ENCODE measurements at regions not wholly inside any gene's neighbourhood (a gene's known extent, or its start where the extent isn't known, plus 50 kb on each side); places are given as distances from the start of the nearest gene placed in this dataset.

DNA sequence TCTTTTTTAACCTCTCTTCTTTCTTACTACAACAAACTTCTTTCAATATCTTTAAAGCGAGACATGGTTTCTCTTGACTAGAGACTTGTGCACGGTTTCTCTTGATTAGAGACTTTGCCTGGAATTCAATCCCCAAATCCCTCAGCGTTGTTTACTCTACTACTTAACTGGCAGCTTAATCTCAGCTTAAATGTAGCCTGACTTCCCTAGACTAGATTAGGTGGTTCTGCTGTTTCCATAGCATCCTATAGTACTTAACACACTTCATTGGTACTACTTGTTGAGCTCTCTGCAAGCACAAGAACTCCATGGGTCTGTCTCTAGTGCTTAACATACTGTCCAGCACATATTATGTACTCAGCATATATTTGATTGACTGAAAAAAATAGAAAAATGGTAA is 168.2 kb upstream of the GPR149 start:
- 41 to 59% methylated on average over 3 of the region's 3 CpGs for WGBS, 2 donors (ENCODE audit: low coverage in 1 of 2)
- peaks cover 0 to 3% (median 0%) of the 10 kb centered on the region in 3 donors for H3K9me3 ChIP-seq
- H3K4me3 ChIP-seq = no peak overlapping the region
- no peaks in the 10 kb centered on the region for H3K4me1 ChIP-seq
- no peaks in the 10 kb centered on the region for H3K27me3 ChIP-seq
- ATAC-seq = no peak
- H3K27ac ChIP-seq = no peak overlapping the region
- TF ChIP-seq, protein P1, sequence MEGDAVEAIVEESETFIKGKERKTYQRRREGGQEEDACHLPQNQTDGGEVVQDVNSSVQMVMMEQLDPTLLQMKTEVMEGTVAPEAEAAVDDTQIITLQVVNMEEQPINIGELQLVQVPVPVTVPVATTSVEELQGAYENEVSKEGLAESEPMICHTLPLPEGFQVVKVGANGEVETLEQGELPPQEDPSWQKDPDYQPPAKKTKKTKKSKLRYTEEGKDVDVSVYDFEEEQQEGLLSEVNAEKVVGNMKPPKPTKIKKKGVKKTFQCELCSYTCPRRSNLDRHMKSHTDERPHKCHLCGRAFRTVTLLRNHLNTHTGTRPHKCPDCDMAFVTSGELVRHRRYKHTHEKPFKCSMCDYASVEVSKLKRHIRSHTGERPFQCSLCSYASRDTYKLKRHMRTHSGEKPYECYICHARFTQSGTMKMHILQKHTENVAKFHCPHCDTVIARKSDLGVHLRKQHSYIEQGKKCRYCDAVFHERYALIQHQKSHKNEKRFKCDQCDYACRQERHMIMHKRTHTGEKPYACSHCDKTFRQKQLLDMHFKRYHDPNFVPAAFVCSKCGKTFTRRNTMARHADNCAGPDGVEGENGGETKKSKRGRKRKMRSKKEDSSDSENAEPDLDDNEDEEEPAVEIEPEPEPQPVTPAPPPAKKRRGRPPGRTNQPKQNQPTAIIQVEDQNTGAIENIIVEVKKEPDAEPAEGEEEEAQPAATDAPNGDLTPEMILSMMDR (IDR thresholded peaks at IDR 0.05) = no peak
- TF ChIP-seq POLR2AphosphoS5 (IDR thresholded peaks at IDR 0.05) (no peak), EP300 (IDR thresholded peaks at IDR 0.05) (no peak)
- H3K36me3 ChIP-seq = no peaks in the 10 kb centered on the region

DNA sequence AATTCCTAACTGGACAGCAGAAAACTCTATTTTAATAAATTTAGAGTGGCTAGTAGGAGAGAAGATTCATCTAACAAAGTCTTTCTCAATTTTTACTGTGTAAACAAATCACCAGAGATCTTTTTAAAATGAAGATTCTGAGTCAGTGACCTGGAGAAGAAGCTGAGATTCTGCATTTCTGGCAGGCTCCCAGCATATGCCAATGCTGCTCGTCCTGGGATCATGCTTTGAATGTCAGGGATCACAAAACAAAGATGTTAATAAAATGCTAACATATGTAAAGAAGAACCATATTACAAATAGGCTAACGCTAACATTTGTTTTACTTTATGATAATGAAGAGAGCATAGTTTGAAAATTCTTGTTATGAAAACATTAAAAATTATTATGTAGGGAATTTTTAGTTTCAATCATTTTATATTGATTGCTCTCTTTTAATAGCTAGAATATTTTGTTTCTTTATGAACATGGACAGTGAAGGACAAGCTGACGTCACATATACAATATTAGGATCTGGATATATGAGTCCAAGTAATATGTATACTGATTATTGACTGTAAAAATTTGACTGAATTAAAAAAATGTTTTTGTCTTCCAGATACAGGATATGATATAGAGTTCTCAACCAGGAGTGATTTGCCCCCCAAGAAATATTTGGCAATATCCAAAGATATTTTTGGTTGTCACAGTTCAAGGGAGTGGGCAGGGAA is 160.8 kb upstream of the GPR149 start:
- TF ChIP-seq POLR2A (IDR thresholded peaks at IDR 0.05) (no peak), EP300 (IDR thresholded peaks at IDR 0.05) (no peak), POLR2AphosphoS5 (IDR thresholded peaks at IDR 0.05) (no peak)
- TF ChIP-seq, protein P1 (IDR thresholded peaks at IDR 0.05) = no peak
- Histone ChIP-seq H3K27ac (no peak overlapping the region), H3K4me3 (no peak overlapping the region), H3K27me3 (no peaks in the 10 kb centered on the region), H3K36me3 (no peaks in the 10 kb centered on the region), H3K9me3 (peaks cover 0 to 3% (median 0%) of the 10 kb centered on the region in 3 donors), H3K4me1 (no peaks in the 10 kb centered on the region)
- ATAC-seq = no peak
- WGBS, 2 donors (ENCODE audit: low coverage in 1 of 2) = 66 to 67% methylated on average over 3 of the region's 3 CpGs

DNA sequence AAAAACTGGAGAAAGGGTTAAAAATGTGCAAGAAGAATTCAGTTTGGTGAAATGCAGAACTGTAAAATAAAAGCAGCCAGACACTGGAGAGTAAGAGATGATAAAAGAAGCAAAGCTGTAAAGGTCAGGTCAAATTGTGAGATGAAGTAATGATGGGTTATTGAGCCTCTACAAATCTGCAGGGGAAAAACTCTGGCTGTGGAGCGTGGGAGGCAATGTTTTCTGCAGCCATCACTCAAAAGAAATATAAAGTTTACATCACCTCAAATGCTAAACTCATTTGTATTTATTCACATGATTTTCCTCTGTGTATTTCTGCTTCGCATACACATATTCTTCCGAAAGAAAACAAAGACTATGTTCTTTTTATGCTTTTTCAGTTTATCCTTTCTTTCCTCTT is 158.8 kb upstream of the GPR149 start:
- Histone ChIP-seq H3K4me1 (no peaks in the 10 kb centered on the region), H3K4me3 (no peak overlapping the region), H3K27ac (no peak overlapping the region), H3K9me3 (no peaks in the 10 kb centered on the region), H3K36me3 (no peaks in the 10 kb centered on the region), H3K27me3 (no peaks in the 10 kb centered on the region)
- 52 to 65% methylated on average over 3 of the region's 3 CpGs for WGBS, 2 donors (ENCODE audit: low coverage in 1 of 2)
- TF ChIP-seq, protein P1 (IDR thresholded peaks at IDR 0.05) = no peak
- TF ChIP-seq POLR2AphosphoS5 (IDR thresholded peaks at IDR 0.05) = no peak
- ATAC-seq = no peak

DNA sequence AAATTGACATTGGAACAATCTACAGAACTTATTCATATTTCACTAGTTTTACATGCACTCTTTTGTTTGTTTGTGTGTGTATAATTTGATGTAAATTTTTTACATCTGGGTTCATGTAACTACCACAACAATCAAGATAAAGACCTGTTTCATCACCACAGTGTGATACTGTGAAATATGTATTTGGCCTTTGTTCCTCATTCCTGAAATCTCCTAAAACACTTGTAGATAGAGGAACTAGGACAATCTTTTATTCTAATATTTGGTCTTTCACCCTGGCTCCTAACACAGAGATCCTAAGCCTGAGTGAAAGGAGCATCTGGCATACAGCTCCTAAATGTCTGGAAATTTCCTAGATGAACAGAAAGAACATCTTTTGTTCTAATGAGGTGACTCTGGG is 155.0 kb upstream of the GPR149 start:
- Histone ChIP-seq H3K27me3 (no peaks in the 10 kb centered on the region), H3K27ac (no peak overlapping the region), H3K36me3 (no peaks in the 10 kb centered on the region), H3K4me3 (no peak overlapping the region), H3K9me3 (no peaks in the 10 kb centered on the region), H3K4me1 (no peaks in the 10 kb centered on the region)
- TF ChIP-seq EP300 (IDR thresholded peaks at IDR 0.05) (no peak), POLR2AphosphoS5 (IDR thresholded peaks at IDR 0.05) (no peak), POLR2A (IDR thresholded peaks at IDR 0.05) (no peak)
- no peak for ATAC-seq

DNA sequence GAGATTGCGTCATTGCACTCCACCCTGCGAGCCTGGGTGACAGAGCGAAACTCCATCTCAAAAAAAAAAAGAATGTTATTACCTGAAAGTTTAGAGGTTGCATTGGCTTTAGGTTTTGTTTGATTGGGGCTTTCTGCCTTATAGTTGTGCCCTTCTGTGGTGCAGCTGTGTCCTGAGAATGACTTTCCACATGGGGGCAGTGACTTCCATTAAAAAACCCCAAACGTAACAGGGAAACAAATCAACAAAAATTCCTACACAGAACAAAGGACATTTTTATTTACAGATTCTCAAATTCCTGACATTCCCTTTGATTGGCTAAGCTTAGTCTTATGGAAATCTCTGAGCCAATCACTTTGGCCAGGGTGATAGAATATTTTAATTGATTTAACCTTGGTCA is 154.1 kb upstream of the GPR149 start:
- no peaks in the 10 kb centered on the region for H3K4me1 ChIP-seq
- H3K9me3 ChIP-seq = no peaks in the 10 kb centered on the region
- no peaks in the 10 kb centered on the region for H3K36me3 ChIP-seq
- no peak overlapping the region for H3K27ac ChIP-seq
- TF ChIP-seq EP300 (IDR thresholded peaks at IDR 0.05) (no peak), POLR2AphosphoS5 (IDR thresholded peaks at IDR 0.05) (no peak), POLR2A (IDR thresholded peaks at IDR 0.05) (no peak)
- TF ChIP-seq, protein P1 (IDR thresholded peaks at IDR 0.05) = no peak
- H3K4me3 ChIP-seq = no peak overlapping the region
- no peaks in the 10 kb centered on the region for H3K27me3 ChIP-seq
- 43 to 85% methylated on average over 1 to 3 of the region's 4 CpGs for WGBS, 2 donors (ENCODE audit: low coverage in 1 of 2)
- ATAC-seq = no peak
